ENCODE measurements at regions not wholly inside any gene's neighbourhood (a gene's known extent, or its start where the extent isn't known, plus 50 kb on each side); places are given as distances from the start of the nearest gene placed in this dataset.

DNA sequence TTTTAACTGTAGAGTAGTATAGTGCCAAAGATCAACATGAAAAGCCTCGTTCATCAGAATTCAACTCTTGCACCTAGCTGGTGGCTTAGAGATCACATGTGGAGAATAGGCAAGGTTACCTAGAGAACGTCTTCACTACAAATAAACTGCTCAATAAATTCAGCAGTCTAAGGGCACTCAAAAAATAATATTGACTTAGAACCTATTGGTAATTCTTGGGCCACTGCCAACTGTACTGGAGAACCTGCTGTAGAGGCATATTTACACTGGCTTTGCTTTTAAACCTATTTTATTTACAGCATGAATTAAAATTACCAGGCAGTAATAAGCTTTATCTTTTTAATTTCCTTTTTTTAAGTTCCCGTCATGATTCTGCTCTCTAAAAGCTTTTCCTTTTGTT is 343.7 kb downstream of the PDHA2 start:
- Histone ChIP-seq H3K36me3 (ENCODE audit: insufficient read depth, low read length) (no peaks in the 10 kb centered on the region), H3K4me2 (ENCODE audit: low read length) (no peak overlapping the region), H3K79me2 (ENCODE audit: insufficient read depth, low read depth, low read length) (no peaks in the 10 kb centered on the region), H3K27ac (ENCODE audit: low read depth, low read length, poor library complexity, severe bottlenecking) (no peak overlapping the region), H3K4me3 (ENCODE audit: low read depth, low read length, poor library complexity, severe bottlenecking) (no peak overlapping the region), H3K9me3 (ENCODE audit: low read length) (no peaks in the 10 kb centered on the region), H2AFZ (ENCODE audit: low read length) (no peak overlapping the region), H3K9me2 (ENCODE audit: insufficient read depth, low read length) (no peaks in the 10 kb centered on the region), H4K20me1 (ENCODE audit: insufficient read depth, low read length) (no peaks in the 10 kb centered on the region), H3K4me1 (ENCODE audit: insufficient read depth, low read length, poor library complexity, severe bottlenecking) (no peaks in the 10 kb centered on the region)
- ChIA-PET CTCF (ENCODE audit: unreplicated experiment) (no interaction called here), POLR2A (interaction anchor here (0.6 to 0.9 kb wide), 4 partner anchors 10 to 1807 kb away, joined by 3 to 5 read pairs (median 4); no protein-coding TSS in a partner anchor)
- TF ChIP-seq, protein P1, sequence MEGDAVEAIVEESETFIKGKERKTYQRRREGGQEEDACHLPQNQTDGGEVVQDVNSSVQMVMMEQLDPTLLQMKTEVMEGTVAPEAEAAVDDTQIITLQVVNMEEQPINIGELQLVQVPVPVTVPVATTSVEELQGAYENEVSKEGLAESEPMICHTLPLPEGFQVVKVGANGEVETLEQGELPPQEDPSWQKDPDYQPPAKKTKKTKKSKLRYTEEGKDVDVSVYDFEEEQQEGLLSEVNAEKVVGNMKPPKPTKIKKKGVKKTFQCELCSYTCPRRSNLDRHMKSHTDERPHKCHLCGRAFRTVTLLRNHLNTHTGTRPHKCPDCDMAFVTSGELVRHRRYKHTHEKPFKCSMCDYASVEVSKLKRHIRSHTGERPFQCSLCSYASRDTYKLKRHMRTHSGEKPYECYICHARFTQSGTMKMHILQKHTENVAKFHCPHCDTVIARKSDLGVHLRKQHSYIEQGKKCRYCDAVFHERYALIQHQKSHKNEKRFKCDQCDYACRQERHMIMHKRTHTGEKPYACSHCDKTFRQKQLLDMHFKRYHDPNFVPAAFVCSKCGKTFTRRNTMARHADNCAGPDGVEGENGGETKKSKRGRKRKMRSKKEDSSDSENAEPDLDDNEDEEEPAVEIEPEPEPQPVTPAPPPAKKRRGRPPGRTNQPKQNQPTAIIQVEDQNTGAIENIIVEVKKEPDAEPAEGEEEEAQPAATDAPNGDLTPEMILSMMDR (conservative IDR thresholded peaks at IDR 0.05; ENCODE audit: low read length): no peak
- TF ChIP-seq EZH2phosphoT487 (IDR thresholded peaks at IDR 0.05; ENCODE audit: borderline replicate concordance, low read depth, low read length): no peak
- no peak for DNase-seq (ENCODE audit: low spot score)
- intact Hi-C loops (cut with micrococcal nuclease; ENCODE audit: unreplicated experiment): no loop called here
- BruUV-seq (replicated peaks): no TSS peak

DNA sequence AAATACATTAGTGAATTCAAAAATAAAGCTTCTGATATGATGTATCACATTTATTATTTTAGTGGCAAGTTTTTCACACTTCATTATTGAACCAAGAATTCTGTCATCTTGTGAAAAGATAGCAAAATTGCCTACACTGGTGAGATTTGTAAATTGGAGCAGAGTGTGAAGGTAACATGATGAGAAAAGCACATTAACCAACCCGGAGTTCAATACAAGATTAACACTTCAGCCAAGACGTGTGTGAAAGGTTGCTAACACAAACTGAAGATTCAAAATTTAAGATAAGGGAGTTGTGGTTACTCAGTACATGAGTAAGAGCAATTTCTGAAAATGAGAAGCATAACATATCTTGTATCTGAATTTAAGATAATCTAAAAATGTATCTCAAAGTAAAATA is 346.7 kb downstream of the PDHA2 start:
- no peak for DNase-seq (ENCODE audit: low spot score)
- POLR2A ChIA-PET: no interaction called here
- no peak overlapping the region for H3K4me3 ChIP-seq (ENCODE audit: low read depth, low read length, poor library complexity, severe bottlenecking)
- H4K20me1 ChIP-seq (ENCODE audit: insufficient read depth, low read length): no peaks in the 10 kb centered on the region
- intact Hi-C loops (cut with micrococcal nuclease; ENCODE audit: unreplicated experiment): no loop called here
- TF ChIP-seq EZH2phosphoT487 (IDR thresholded peaks at IDR 0.05; ENCODE audit: borderline replicate concordance, low read depth, low read length): no peak
- TF ChIP-seq, protein P1 (conservative IDR thresholded peaks at IDR 0.05; ENCODE audit: low read length): no peak
- H3K79me2 ChIP-seq (ENCODE audit: insufficient read depth, low read depth, low read length): no peaks in the 10 kb centered on the region
- CTCF ChIA-PET (ENCODE audit: unreplicated experiment): no interaction called here
- H3K9me3 ChIP-seq (ENCODE audit: low read length): no peaks in the 10 kb centered on the region
- no peak overlapping the region for H3K4me2 ChIP-seq (ENCODE audit: low read length)
- H3K27ac ChIP-seq (ENCODE audit: low read depth, low read length, poor library complexity, severe bottlenecking): no peak overlapping the region
- BruUV-seq (replicated peaks): no TSS peak
- no peak overlapping the region for H2AFZ ChIP-seq (ENCODE audit: low read length)
- no peaks in the 10 kb centered on the region for H3K9me2 ChIP-seq (ENCODE audit: insufficient read depth, low read length)
- no peaks in the 10 kb centered on the region for H3K36me3 ChIP-seq (ENCODE audit: insufficient read depth, low read length)
- no peaks in the 10 kb centered on the region for H3K4me1 ChIP-seq (ENCODE audit: insufficient read depth, low read length, poor library complexity, severe bottlenecking)

DNA sequence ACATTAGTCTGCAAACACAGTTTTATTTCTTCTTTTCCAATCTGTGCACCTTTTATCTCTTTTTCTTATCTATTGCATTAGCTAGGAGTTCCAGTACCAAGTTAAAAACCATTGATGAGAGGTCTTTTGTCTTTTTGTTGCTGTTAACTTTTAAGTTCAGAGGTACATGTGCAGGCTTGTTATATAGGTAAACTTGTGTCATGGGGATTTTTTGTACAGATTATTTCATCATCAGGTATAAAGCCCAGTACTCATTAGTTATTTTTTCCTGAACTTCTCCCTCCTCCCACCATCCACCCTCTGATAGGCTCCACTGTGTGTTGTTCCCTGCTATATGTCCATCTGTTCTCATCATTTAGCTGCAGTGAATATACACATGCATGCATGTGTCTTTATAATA is 349.9 kb downstream of the PDHA2 start:
- no peaks in the 10 kb centered on the region for H4K20me1 ChIP-seq (ENCODE audit: insufficient read depth, low read length)
- TF ChIP-seq, protein P1 (conservative IDR thresholded peaks at IDR 0.05; ENCODE audit: low read length): no peak
- H2AFZ ChIP-seq (ENCODE audit: low read length): no peak overlapping the region
- intact Hi-C loops (cut with micrococcal nuclease; ENCODE audit: unreplicated experiment): no loop called here
- BruUV-seq (replicated peaks): no TSS peak
- ChIA-PET POLR2A (no interaction called here), CTCF (ENCODE audit: unreplicated experiment) (no interaction called here)
- H3K27ac ChIP-seq (ENCODE audit: low read depth, low read length, poor library complexity, severe bottlenecking): no peak overlapping the region
- H3K9me2 ChIP-seq (ENCODE audit: insufficient read depth, low read length): no peaks in the 10 kb centered on the region
- no peak overlapping the region for H3K4me2 ChIP-seq (ENCODE audit: low read length)
- no peak overlapping the region for H3K4me3 ChIP-seq (ENCODE audit: low read depth, low read length, poor library complexity, severe bottlenecking)
- no peaks in the 10 kb centered on the region for H3K4me1 ChIP-seq (ENCODE audit: insufficient read depth, low read length, poor library complexity, severe bottlenecking)
- H3K9me3 ChIP-seq (ENCODE audit: low read length): no peaks in the 10 kb centered on the region
- H3K36me3 ChIP-seq (ENCODE audit: insufficient read depth, low read length): no peaks in the 10 kb centered on the region
- DNase-seq (ENCODE audit: low spot score): no peak
- no peaks in the 10 kb centered on the region for H3K79me2 ChIP-seq (ENCODE audit: insufficient read depth, low read depth, low read length)

All from OCI-LY7 (cell line).